ENCODE measurements at regions not wholly inside any gene's neighbourhood (a gene's known extent, or its start where the extent isn't known, plus 50 kb on each side); places are given as distances from the start of the nearest gene placed in this dataset.

DNA sequence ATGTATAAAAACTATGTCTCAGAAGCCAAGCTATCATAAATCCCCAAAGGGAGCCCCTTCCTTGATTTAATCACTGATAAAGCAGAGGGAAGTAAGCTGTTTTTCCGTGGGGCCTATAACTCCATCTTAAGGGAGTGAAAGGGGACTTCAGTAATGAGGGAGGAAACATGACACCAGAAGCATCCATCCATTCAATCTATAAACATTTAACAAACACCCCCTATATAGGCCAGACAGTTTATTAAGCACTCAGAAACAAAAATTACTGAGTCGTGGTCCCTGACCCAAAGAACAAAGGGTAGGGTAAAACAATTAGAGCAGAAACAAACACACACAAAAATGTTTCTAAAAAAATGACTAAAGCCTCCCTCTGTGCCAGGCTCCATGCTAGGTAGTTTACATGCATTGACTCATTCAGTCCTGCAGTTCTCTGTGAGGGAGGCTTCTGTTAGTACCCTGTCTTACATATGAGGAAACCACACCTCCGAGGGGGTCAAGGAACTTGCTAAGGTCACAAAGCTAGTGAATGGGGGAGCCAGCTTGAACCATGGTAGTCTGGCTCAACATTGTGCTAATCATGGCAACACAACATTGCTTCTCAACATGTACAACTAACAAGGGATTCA is 472.1 kb downstream of the CDH2 start:
- DNase-seq (ENCODE audit: low read depth in 4 of 4, low spot score in 3 of 4), result peak in 3 of 4 donors; percentile 18 to 36 (median 34)

DNA sequence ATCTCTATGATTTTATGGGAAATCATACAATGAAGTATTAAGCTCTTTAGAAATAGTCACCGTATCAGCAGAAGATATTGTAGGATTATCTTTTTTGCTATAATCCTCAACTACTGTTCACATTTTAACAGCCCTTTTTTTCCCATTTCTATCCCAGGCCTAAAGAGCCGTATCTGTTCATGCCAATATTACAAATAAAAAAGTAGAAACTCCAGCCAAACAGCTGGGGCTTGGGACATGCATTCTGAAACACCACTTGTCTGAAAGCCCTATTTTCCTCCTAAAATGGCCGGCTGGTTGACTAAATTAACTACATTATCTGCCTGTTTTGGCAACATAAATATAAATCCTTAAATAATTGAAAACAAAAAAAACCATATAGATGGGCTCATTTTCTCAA is 477.8 kb downstream of the CDH2 start:
- DNase-seq (ENCODE audit: low read depth in 4 of 4, low spot score in 3 of 4), result no peak

- no peak for DNase-seq (ENCODE audit: low read depth in 4 of 4, low spot score in 3 of 4)
Measured at GRCh38 chr18:27696148-27696547, 480.8 kb downstream of the CDH2 start.

DNA sequence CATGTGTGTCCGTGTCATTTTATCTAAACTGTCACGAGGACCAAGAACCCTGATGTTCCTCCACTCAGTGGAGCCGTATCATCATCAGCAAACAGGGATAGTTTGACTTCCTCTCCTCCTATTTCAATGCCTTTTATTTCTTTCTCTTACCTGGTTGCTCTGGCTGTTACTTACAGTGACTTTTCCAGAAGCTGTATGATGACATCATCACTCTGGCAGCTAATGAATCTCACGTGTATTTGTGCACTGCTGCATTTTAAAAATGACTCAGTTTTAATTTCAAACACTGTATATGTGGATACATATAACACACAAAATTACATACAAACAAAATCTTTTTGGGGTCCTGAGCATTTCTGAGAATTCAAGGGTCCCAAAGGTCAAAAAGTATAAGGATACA is 481.4 kb downstream of the CDH2 start:
- no peak for DNase-seq (ENCODE audit: low read depth in 4 of 4, low spot score in 3 of 4)

GRCh38 chr18:27695052-27695451 is 481.9 kb downstream of the CDH2 start:
- DNase-seq (ENCODE audit: low read depth in 4 of 4, low spot score in 3 of 4), result no peak

GRCh38 chr18:27688581-27688980 is 488.3 kb downstream of the CDH2 start:
- DNase-seq (ENCODE audit: low read depth in 4 of 4, low spot score in 3 of 4), result no peak

DNA sequence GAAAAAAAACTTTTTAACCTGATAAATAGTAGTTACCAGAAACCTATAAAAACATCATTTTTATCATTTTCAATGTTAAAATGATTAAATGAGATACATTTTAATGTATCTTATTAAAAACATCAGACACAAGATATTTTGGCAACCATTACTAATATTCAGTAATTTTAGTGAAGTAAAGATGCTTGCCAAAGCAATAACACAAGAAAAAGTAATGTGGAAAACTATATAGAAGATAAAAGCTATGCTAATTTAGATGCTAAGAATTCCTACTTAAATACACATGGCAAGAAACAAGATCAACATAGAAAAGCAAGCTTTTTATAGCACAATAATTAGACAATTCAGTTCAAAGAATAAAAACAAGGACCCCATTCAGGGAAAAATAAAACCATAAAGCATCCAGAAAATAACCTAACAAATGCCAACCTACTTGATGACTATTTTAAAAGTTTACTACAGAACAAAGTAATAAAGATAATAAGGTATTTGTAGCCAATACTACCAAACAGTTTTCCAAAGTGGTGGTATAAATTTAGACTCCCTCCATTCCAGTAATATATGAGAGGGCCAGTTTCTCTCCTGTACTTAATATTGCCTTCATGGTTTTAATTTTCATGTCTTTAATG is 489.5 kb downstream of the CDH2 start:
- no peak for DNase-seq (ENCODE audit: low read depth in 4 of 4, low spot score in 3 of 4)

DNA sequence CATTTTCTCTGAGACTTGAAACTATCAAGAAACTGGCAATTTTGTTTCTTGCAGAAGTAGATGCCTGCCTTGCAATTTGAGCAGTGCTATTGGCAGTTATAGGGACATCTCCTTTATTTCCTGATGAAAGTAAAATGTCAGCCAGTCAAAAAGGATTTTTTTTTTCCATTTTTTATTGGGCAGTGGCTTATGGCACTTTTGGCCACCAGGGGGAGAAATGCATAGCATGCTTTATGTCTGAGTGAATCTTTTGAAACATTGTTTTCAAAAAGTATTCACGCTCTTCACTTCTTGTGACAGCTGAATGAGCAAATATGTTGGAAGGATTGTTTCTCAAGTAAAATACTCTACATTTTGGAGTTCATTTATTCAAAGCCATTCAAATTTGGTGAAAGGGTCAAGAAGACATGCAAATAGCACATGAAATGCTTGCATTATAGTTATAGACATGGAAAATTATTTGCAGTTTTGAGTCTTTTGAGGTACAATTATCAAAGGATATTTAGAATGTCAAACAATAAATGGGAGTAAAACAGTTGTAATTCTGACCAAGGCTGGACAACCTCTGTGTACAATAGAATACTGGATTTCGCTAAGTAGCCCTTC is 491.0 kb downstream of the CDH2 start:
- DNase-seq (ENCODE audit: low read depth in 4 of 4, low spot score in 3 of 4), result peak in 3 of 4 donors; percentile 10 to 22 (median 18)

GRCh38 chr18:27685091-27685490 is 491.8 kb downstream of the CDH2 start:
- DNase-seq (ENCODE audit: low read depth in 4 of 4, low spot score in 3 of 4), result no peak

GRCh38 chr18:27674411-27674810 is 489.3 kb upstream of the CHST9 start:
- no peak for DNase-seq (ENCODE audit: low read depth in 4 of 4, low spot score in 3 of 4)

DNA sequence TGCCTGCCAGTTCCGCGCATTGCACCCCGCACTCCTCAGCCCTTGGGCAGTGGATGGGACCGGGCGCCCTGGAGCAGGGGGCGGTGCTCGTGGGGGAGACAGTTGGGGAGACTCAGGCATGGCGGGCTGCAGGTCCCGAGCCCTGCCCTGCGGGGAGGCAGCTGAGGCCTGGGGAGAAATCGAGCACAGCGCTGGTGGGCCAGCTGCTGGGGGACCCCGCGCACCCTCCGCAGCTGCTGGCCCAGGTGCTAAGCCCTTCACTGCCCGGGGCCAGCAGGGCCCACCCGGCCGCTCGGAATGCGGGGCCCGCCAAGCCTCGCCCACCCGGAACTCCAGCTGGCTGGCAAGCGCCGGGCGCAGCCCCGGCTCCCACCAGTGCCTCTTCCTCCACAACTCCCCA is 488.8 kb upstream of the CHST9 start:
- no peak for DNase-seq (ENCODE audit: low read depth in 4 of 4, low spot score in 3 of 4)

DNA sequence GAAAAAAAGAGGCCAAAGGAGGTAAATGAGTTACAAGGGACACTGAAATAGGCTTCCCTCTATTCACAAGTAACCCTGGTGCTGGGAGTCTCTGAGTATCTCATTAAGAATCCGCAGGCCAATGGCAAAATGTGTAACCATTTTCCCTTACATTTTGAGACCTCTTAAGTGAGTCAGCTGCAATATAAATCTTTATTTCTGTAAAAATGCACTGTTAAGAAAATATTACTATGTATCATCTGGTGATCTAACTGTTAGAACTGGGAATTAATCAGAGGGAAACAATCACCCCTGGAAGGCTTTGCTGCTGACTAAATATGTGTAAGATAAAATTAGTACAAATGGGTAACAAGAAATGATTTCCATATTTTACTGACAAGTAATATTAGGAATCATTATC is 483.1 kb upstream of the CHST9 start:
- no peak for DNase-seq (ENCODE audit: low read depth in 4 of 4, low spot score in 3 of 4)

DNA sequence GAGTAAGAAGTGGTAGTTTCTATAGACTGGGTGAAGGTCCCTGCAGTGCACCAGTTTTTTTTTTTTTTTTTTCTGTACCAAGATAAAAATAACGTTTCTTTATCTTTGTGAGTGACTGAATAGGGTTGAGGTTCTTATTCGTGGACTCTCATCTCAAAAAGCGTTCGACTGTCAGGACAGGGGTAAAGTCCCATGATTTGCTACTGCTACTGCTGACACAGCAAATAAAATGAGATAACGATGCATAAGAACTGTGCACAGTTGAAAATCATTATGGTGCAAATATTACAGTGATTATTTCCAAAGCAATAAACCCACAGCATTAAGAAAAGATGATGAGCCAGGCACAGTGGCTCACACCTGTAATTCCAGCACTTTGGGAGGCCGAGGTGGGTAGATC is 482.0 kb upstream of the CHST9 start:
- DNase-seq (ENCODE audit: low read depth in 4 of 4, low spot score in 3 of 4), result no peak

- DNase-seq (ENCODE audit: low read depth in 4 of 4, low spot score in 3 of 4), result no peak
Measured at GRCh38 chr18:27666016-27666415, 480.9 kb upstream of the CHST9 start.

- no peak for DNase-seq (ENCODE audit: low read depth in 4 of 4, low spot score in 3 of 4)
Measured at GRCh38 chr18:27665264-27665799, 480.2 kb upstream of the CHST9 start.

DNA sequence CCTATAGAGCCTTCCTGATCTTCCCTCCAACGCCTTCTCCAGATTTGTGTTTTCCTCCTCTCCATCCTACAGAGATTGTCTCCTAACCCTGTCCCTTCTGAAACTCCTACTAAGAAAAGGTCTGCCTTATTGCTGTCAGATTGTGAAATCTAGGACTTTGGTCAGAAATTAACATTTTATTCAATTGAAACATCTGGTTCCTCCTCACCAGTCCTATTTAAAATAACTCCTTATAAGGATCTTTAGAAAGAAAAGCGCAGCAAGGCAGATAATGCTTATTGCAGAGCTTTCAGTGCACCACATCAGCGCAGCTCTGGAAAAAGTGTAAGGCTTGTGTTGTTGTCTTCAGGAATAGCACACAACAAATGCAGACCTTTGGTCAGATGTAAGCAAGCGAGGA is 477.8 kb upstream of the CHST9 start:
- DNase-seq (ENCODE audit: low read depth in 4 of 4, low spot score in 3 of 4), result no peak

- no peak for DNase-seq (ENCODE audit: low read depth in 4 of 4, low spot score in 3 of 4)
Measured at GRCh38 chr18:27662537-27662936, 477.4 kb upstream of the CHST9 start.

GRCh38 chr18:27661320-27662018 is 476.4 kb upstream of the CHST9 start:
- no peak for DNase-seq (ENCODE audit: low read depth in 4 of 4, low spot score in 3 of 4)

DNA sequence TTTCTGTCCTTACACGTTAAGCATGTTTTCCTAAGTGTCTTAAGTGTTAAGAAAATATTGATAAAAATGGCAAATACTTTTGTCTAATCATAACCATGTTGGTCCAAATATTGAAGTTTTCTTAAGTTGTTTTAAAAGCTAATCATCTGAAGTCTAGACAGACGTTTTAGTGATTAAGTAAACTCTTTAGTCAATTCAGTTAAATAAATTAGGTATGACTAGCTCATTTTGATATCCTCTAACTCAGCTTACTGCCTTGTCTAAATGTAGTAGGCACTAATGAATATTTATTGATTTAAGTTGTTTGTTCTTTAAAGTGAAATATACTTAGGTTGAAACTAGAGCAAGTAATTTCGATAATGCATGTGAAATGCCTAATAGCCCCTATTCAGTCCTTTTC is 471.8 kb upstream of the CHST9 start:
- no peak for DNase-seq (ENCODE audit: low read depth in 4 of 4, low spot score in 3 of 4)

DNA sequence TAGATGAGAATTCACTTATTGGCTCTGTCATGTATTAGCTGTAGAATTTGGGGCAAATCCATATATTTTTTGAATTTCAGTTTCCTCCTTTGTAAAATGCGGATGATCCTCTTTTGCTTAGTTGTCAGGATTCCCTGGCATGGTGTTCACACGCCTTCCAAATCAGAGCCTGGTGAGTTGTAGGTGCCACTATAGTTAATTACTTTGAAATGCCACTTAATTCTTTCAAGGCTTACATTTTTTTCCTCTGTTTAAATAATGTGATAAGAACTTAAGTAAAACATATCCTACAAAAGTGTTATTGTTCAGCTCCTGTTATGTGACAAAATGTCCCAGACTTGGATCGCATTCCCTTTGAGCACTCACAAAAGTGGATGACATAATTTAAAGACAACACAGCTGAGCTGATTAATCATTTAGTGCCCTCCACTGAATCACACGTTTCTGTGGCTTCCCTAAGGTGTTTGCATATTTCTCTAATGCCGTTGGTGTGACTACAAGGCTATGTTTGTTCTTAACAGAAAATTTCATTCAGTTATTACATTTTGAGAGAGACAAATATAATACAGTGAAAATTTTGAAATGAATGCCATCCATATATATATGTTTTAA is 471.2 kb upstream of the CHST9 start:
- DNase-seq (ENCODE audit: low read depth in 4 of 4, low spot score in 3 of 4), result no peak

GRCh38 chr18:27653247-27653646 is 468.1 kb upstream of the CHST9 start:
- DNase-seq (ENCODE audit: low read depth in 4 of 4, low spot score in 3 of 4), result no peak

Measured in right renal pelvis (tissue), 4 donors.